Neural progenitor cell (in vitro differentiated cells): ENCODE measurements at regions not wholly inside any gene's neighbourhood (a gene's known extent, or its start where the extent isn't known, plus 50 kb on each side); places are given as distances from the start of the nearest gene placed in this dataset.

Source experiments
- CTCF ChIP-seq: fragments of 200-600 bp; sonication (generic); IDR thresholded peaks from 2 replicates; pipeline ENCODE4 v1.5.1; 2017; ENCODE audit warnings: antibody characterized with exemption, mild to moderate bottlenecking
- EZH2 ChIP-seq: fragments of 200-600 bp; sonication (generic); IDR thresholded peaks from 2 replicates; pipeline ENCODE4 v1.6.1; 2017; ENCODE audit warnings: antibody characterized with exemption, mild to moderate bottlenecking, moderate library complexity
- EZH2phosphoT487 ChIP-seq: fragments of 200-600 bp; sonication (generic); IDR thresholded peaks from 2 replicates; pipeline ENCODE4 v1.6.1; 2017; ENCODE audit warnings: antibody characterized with exemption

GRCh38 chr17:77824102-77824779 is 134.3 kb upstream of the TNRC6C start:
- TF ChIP-seq CTCF, result no peak
- TF ChIP-seq EZH2phosphoT487, result no peak
- no peak for TF ChIP-seq EZH2
